GF-D8 (cell line): ENCODE measurements at regions not wholly inside any gene's neighbourhood (a gene's known extent, or its start where the extent isn't known, plus 50 kb on each side); places are given as distances from the start of the nearest gene placed in this dataset.
"Not testable (repeated sequence)": the region's sequence is repeated elsewhere in the genome, so short reads cannot be mapped to it uniquely, and the experiment has no call there.

Source experiments
- DNase-seq: peaks from one replicate; lab custom pipeline; 2025; lab: John Stamatoyannopoulos, UW

DNA sequence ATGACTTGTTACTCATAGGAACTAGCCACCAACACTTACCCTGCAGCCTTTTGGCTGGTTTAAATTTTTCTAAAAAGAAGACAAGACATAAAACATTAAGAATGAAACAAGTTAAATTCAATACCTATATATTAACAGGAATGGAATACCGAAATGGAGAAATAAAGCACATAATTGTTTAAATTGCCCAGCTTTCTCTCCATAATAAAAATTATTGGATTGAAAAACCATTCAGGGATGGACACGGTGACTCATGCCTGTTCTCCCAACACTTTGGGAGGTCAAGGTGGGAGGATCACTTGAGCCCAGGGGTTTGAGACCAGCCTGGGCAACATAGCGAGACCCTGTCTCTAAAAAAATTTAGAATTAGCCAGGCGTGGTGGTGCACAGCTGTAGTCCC lies 179.4 kb upstream of the MKLN1 start:
- DNase-seq = no peak

DNA sequence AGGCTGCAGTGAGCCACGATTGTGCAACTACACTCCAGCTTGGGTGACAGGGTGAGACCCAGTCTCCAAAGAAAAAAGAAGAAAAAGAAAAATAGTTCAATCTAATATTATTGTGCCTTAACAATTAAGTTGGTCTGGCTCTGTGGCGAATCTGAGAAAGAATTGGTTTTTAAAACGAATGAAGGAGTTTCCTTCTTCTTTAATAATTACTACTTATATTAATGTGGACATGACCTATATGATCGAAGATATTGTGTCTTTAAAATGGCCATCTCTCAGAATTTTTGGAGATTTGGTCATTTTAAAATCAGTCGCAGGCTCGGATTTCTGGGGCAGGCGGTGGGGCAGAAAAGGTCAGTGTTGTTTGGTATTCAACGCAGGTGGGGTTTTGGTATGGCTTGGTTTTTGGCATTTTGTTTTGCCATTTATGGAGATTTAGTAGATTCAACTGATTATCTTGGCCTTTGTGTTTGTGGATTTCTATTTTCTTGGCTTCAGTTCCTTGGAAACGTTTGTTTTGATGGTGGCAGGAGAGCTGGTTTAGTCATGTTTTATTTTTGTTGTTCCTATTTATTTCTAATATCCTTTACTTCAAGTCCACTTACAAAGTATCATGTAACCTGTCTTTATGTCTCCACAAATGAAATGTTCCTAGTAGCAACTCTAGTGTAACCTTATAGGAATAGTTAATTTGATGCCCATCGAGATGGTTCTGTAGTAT lies 178.8 kb upstream of the MKLN1 start:
- no peak for DNase-seq

DNA sequence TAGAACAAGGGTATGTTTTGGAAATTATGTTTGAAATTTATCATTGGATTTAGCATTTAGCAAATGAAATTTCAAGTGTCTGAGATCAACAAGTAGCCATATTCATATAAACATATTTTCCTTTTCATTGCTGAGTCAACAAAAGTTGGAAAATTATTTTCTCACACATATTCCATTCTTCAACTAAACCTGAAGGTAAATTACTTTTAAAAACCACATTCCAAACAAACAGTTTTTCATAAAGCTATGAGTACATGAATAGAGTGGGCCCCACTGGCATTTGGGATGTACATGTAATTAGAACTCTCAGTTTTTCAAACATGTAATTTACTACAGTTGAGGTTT lies 178.3 kb upstream of the MKLN1 start:
- no peak for DNase-seq

DNA sequence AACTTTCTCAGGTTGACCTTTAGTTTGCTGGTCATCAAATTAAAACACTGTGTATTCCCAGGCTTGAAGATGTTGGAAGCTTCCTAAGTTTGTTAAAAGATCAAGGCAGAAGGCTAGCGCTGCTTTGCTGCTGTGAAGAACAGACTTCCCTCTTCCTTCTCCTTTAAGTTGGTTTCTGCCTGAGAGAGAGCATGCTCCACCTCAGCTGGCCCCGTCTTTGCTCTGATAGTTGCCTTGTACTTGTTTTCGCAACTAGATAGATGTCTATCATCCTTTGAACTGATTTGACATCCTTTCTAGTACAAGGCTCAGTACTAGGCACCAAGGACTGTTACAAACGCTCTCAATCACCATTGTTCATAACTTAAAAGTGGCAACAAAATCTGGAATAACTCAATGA lies 177.8 kb upstream of the MKLN1 start:
- no peak for DNase-seq

DNA sequence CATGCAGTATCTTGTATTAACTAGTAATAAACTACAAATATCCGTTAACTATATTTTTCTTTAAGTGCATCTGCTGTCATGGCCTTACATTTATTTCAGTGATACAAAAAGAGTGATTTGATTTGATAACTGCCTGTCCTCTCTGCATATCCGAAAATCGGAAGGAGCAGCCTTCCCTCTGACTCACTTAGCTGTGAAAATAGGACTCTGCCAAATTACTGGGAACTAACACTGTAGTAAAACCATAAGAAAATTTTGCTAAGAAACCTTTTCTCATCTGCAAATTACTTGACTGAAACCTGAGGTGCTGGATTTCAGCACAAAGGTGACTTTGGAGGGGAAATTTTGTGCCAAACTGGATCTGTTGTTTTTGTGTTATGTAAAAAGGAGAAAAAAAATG lies 176.6 kb upstream of the MKLN1 start:
- DNase-seq = no peak

DNA sequence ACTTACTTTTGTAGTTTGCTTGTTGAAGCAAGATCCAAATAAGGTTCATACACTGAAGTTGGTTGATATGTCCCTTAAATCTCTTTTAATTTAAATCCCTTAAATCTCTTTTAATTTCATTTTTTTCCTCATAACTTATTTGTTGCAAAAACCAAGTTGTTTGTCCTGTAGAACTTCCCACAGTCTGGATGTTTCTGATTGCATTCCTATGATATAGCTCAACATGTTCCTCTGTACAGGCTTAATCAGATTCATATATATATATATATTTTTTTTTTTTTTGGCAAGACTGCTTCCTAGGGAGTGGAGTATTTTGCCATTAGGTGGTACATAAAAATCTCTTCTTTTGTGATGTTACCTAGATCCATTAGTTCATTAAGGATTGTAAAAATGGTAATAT lies 174.9 kb upstream of the MKLN1 start:
- no peak for DNase-seq

DNA sequence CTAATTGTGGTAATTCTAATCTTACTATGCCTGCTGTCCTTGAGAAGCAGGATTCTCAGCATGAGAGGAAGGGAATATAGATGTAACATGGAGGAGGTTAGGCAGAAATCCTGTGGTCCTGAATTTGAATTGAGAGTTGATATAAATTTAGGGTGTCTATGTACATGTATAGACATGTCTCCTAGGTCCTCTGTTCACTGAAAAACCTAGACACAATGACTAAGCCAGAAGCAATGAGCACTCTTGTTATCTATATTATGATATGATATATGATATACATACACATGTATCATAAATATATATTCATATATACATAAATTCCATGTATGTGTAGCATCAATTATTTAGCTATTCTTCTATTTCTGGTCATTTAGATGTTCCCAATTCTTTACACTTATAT lies 173.3 kb upstream of the MKLN1 start:
- DNase-seq = no peak

DNA sequence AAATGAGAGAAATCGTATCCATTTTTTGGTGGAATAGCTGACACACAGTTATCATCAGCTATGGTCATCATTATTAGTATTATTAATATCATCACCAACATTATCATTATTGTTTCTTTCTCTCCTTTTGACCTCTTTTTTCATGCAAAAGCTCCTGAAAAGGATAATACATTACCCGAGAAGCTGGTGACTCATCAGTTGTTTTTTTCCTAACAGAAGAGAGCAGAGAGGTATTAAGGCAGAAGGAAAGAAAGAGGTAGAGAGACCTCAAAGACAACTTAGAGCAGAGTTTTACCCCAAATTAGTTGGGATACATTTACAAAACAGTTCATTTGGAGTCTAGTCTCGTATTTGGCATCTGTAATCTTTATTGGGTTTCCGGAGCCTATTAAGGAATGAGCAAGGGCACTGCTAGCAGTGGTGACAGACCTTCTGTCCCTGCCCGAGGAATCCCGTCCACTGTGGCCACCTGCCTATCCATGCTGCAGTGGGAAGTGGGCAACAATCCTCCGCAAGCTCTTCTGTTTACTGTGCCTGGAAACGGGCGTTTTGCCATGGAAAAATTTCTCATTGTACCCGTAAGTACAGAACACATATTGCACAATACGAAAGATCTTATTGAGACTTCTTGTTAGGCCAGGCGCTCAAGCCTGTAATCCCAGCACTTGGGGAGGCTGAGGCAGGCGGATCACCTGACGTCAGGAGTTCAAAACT lies 170.0 kb upstream of the MKLN1 start:
- no peak for DNase-seq

DNA sequence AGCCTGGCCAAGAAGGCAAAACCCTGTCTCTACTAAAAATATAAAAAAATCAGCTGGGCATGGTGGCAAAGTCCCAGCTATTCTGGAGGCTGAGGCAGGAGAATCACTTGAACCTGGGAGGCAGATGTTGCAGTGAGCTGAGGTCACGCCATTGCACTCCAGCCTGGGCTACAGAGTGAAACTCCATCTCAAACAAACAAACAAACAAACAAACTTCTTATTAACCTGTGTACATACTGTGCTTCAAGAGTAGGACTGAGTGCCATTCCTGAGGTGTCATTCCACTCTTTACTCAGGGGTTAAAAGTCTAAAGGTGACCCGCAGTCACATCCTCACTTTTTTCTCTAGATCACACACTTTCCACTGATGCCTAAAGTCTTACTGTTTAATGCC lies 169.4 kb upstream of the MKLN1 start:
- DNase-seq = not testable (repeated sequence)

DNA sequence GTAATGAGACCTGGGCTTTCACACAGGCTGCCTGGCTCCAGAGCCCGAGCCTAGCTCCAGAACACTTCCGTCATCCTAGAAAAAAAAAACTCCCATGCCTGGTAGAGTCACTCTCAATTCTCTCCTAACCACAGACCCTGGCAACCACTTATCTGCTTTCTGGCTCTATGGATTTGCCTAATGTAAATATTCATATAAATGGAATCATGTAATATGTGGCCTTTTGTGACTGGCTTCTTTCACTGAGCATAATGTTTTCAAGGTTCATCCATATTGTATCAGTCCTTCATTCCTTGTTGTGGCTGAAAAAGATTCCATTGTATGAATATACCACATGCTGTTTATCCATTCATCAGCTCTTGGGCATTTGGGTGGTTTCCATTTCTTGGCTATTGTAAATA lies 167.7 kb upstream of the MKLN1 start:
- no peak for DNase-seq

DNA sequence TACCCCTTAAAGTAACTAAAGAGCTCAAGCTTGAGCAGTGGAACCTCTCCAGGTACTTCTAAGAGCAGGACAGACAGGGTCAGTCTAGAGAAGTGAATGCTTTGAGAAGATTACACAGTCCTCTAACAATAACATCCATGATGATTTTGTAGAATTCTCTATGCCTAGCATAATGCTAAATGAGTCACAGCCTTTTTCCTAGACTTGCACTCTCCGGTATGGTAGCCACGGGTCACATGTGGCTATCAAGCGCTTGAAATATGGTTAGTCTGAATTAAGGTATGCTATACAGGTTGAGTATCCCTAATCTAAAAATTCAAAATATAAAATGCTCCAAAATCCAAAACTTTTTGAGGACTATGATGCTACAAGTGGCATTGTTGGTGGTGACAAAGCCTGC lies 166.6 kb upstream of the MKLN1 start:
- no peak for DNase-seq

DNA sequence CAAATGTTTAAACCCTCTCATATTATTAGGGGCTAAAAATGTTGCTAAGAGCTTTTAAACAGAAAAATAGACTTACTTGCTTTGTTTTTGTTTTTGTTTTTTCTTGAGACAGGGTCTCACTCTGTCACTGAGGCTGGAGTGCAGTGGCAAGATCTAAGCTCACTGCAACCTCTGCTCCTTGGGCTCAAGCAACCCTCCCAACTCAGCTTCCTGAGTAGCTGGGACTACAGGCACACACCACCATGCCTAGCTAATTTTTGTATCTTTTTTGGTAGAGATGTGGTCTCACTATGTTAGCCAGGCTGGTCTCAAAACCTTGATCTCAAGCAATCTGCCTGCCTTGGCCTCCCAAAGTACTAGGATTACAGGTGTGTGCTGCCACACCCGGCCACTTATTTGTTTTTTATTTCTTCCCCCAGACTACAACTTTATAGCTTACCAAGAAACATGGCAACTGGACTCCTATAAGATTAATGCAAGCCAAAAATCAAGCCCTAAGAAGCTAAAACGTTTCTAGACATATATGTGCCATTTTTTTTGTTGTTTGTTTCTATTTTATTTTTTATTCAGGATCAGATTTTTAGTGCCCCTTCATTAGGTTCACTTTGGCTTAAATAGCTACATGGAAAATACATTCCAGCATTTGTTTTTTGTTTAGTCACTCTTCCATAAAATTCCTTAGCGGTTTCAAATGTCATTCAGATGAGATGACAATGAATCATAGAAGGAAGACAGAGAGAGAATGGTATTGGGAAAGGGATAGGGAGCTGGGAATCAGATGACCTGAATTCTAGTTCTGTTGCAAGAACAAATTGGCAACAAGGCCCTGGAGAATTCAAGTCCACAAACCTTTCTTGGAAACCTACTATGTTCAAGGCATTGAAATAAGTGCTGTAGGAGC lies 163.4 kb upstream of the MKLN1 start:
- no peak for DNase-seq

DNA sequence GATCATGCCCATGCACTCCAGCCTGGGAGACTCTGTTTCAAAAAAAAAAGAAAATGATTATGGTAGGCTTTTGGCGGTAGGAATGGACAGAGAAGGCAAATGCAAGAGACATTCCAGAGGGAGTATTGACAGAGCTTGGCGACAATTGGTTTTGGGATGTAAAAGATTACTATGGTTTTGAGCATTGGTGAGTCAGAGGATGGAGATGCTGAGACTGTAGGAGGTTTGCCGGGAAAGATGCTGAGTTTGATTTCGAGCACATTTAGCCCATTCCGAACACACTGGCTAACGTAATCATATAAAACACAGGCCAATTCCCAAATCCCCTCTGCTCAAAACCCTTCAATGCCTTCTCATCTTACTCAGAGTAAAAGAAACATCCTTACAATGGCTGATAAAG lies 161.6 kb upstream of the MKLN1 start:
- DNase-seq = no peak

DNA sequence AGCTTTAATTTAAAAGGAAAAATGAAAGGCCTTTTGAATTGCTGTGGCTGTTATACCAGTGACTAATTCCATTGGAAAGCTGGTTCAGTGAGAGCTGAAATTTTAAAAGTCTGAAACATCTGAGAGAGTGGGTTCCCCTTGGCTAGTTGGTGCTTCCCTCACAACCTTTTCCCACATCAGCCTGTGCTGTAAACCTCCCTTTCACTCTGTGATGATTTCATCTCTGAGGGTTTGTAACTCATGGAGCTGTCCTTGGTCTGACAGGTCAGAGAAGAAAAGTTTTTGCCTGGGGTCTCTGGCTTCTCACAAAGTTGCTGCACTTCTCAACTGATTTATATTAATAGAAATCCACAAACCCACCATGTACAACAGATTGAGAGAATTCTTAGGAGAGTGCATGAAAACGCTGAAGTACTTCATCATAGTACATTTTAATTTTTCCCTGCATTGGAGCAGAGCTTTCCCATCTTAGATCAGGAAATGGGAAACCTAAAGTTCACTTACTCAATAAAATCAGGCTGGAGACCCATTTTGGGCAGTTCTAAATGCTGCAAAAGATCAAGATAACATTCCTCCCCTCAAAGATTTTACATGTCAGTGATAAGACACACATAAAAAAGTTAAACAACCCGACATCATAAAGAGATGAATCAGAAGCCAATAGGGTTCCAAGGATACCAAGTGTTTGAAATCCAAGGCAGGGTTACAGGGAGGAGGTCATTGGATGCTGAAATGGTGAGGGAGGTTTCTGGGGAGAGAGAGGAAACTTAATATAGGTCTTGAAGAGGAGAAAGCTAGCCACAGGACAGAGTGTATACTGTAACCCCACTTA lies 157.0 kb upstream of the MKLN1 start:
- no peak for DNase-seq

DNA sequence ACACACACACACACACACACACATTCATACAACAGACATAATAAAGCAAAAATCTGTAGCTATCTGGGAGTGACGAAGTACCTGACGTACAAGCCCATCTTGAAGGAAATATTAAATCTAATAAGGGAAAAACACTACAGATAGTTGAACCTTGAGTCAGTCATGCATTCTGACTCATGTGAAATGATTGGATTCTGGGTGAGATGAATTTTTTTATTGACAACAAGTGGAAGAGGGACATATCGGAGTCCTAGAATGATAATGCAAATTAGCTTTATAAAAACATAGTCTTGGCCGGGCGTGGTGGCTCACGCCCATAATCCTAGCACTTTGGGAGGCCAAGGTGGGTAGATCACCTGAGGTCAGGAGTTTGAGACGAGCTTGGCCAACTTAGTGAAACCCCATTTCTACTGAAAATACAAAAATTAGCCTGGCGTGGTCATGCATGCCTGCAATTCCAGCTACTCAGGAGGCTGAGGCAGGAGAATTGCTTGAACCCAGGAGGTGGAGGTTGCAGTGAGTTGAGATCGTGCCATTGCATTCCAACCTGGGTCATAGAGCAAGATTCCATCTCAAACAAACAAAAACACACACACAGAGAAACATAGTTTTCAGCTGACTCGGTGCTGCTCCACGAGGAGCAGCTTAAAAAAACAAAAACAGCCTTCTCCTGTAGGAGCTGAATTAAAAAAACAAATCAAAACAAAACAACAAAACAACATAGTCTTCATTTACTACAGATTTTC lies 154.4 kb upstream of the MKLN1 start:
- DNase-seq = no peak

DNA sequence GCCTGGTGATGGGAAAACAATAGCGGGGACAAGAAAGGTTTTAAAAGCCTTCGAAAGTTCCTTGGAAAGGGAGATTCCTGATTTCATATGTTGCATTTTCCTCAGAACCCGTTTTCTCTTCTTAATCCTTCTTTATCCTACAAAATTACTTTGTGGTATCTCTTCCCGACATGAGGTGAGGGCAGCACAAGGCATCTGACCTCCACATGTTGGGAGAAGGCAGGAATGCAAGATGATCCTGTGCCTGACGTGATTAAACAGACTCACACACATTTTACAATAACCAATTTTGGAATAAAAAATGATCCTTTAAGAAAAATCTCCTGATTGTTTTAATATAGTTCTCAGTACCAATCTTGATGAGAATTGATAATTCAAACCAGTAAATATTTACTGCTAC lies 153.3 kb upstream of the MKLN1 start:
- no peak for DNase-seq

DNA sequence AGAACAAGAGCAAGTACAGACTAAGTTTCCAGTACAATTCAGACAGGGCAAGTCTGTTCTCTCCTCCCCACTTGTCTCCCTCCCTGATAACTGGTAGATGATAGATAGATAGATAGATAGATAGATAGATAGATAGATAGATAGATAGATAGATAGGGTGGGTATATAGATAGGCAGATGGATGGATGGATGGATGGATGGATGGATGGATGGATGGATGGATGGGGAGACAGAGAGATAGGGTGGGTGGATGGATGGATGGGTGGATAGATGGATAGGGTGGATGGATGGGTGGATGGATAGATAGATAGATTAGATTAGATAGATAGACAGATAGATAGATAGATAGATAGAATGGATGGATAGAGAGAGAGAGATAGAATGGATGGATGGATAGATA lies 152.8 kb upstream of the MKLN1 start:
- DNase-seq = no peak

DNA sequence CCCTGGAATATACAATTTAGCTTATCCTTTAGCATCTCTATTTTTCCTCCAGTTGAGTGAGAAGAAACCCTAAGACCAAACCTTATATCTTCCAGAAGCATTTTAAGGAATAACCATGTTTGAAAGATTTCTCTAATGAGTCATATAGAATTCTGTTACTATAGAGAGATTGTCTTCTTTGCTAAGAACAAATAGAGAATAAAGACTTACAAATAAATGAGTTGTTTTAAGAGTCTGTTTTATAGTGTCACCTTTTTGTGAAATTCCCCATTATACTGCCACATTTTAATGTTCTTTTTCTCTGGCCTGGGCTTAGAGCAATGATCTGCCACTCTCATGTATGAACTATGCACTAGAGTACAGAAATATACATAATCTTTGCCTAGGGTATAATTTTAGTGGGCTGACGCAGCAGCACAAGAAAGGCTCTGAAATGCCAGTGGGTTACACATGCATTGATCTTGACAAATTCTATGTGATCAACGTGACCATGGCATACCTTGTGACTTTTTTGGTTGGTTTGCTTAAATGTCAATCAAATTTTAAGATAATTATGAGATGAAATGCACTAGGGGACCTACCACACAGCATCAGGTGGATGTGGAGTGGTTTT lies 145.1 kb upstream of the MKLN1 start:
- no peak for DNase-seq

DNA sequence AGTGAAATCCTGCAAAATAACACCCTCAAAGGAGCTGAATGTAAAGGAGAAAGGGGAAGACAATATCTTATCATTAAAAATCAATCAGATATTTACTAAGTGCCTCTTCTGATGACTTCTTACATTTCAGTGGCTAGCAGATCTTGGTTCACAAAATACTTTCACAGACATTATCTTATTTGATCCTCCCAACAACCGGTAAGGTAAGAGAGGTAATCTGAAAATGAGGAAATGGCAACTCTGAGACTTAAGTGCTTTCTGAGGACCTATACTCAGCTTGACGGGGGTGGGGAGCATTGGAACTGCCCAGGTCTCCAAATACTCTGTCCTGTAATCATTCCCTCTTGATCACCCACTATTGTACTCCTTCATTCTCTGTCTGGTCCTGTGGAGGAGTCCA lies 144.6 kb upstream of the MKLN1 start:
- DNase-seq = no peak

DNA sequence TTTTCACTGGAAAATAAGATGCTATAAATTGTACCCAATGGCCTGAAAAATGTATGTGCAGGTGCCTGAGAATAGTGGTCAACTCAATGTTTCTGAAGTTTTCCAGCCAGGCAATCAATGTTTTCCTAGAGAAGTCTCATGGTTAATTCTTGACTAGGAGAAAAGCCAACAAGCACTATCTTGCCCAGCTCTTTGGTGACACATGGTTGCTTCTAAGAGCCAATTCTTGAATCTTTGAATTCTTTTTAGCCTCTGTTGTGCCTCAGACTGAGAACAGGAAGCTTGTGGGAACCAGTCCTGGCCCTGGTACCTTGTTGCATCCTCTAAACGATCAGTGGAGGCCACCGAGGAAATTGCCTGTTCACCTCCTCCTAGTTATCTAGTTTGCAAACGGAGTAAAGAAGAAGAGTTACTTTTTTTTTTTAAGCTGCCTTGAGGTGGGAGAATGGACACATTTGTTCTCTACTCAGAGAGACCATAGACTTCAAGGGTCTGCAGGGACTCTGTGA lies 144.0 kb upstream of the MKLN1 start:
- DNase-seq = no peak

DNA sequence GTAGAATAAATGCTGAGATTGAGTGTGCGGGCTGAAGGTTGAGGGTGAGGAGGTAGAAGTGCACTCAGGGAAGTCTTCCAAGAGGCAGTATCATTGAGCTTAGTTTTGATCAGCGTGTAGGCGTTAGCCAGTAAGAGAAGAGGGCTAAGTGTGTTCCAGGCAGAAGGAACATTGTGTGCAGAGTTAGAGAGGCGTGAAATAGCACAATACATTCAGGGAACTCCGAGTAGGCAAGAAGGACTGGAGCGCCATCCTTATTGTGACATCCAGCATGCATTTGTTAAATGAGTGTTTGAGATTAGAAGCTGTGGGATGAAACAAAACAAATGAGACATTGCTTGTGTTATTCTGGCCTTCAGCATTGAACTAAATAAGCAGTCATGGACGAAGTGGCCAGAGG lies 140.9 kb upstream of the MKLN1 start:
- no peak for DNase-seq
